ENCODE measurements at regions not wholly inside any gene's neighbourhood (a gene's known extent, or its start where the extent isn't known, plus 50 kb on each side); places are given as distances from the start of the nearest gene placed in this dataset.

GRCh38 chr2:6635296-6635695 is 230.4 kb downstream of the CMPK2 start:
- no peaks in the 10 kb centered on the region; a peak in 1 of 7 replicates for H3K36me3 Mint-ChIP-seq (ENCODE audit: insufficient read depth in 1 of 3, low read depth in 3 of 3)
- no CpG with 5 or more reads among the region's 1 CpG for WGBS (ENCODE audit: extremely low coverage, insufficient read length, low lambda C conversion rate)

More at GRCh38 chr2:6635296-6635695, 230.4 kb downstream of the CMPK2 start:
- H3K27ac ChIP-seq (ENCODE audit: insufficient read length, low read depth, low read length), result no peak overlapping the region
- Mint-ChIP-seq H3K27ac (no peak overlapping the region), H3K4me3 (no peak overlapping the region), H3K27me3 (ENCODE audit: low read depth) (no peaks in the 10 kb centered on the region), H3K9me3 (0 out of 5 replicates have a peak, but pooled peaks cover 0 to 2% of the 10 kb centered on the region in 2 experiments), H3K4me1 (peaks cover 31 to 32% of the 10 kb centered on the region in 2 experiments)
- no peak overlapping the region for H3K18ac ChIP-seq (ENCODE audit: insufficient read length, low read depth, low read length)
- H3K4me2 ChIP-seq (ENCODE audit: insufficient read depth, insufficient read length, low read length), result no peak overlapping the region
- no peak overlapping the region for H4K91ac ChIP-seq (ENCODE audit: insufficient read length, low read depth, low read length)
- no peaks in the 10 kb centered on the region for H3K27me3 ChIP-seq (ENCODE audit: insufficient read depth, low read length)
- H2BK20ac ChIP-seq (ENCODE audit: low read depth, low read length, poor library complexity, severe bottlenecking), result no peak overlapping the region
- no peak overlapping the region for H3K14ac ChIP-seq (ENCODE audit: insufficient read depth, low read length)
- DNase-seq, result no peak
- H3K23ac ChIP-seq (ENCODE audit: insufficient read length, low read depth, low read length), result no peak overlapping the region
- no peak overlapping the region for H2BK15ac ChIP-seq (ENCODE audit: low read depth, low read length)
- H3K4ac ChIP-seq (ENCODE audit: low read depth, low read length), result no peak overlapping the region
- H2AFZ ChIP-seq (ENCODE audit: low read length), result no peak overlapping the region
- no peak overlapping the region for H4K5ac ChIP-seq (ENCODE audit: insufficient read length, low read depth, low read length)
- H3K79me1 ChIP-seq (ENCODE audit: insufficient read depth, low read depth, low read length, poor library complexity, severe bottlenecking), result no peaks in the 10 kb centered on the region
- H2BK5ac ChIP-seq (ENCODE audit: insufficient read length, low read length), result no peak overlapping the region
- no peaks in the 10 kb centered on the region for H3K79me2 ChIP-seq (ENCODE audit: insufficient read depth, low read length)
- TF ChIP-seq CTCF (conservative IDR thresholded peaks at IDR 0.05), result no peak
- H2BK12ac ChIP-seq (ENCODE audit: insufficient read length, low read depth, low read length), result no peak overlapping the region
- no peak overlapping the region for H3K56ac ChIP-seq (ENCODE audit: insufficient read length, low read depth, low read length)
- H4K8ac ChIP-seq (replicated peaks; ENCODE audit: insufficient read length, low read depth, low read length), result no peak overlapping the region
- no peak overlapping the region for H2BK120ac ChIP-seq (ENCODE audit: low read depth, low read length, poor library complexity, severe bottlenecking)
- no peak overlapping the region for H2AK5ac ChIP-seq (ENCODE audit: insufficient read length, low read length)
- H3T11ph ChIP-seq (ENCODE audit: low read length), result no peak overlapping the region
- H3K4me1 ChIP-seq (ENCODE audit: insufficient read depth, low read length), result peaks cover 4% of the 10 kb centered on the region
- no peaks in the 10 kb centered on the region for H4K20me1 ChIP-seq (ENCODE audit: control insufficient read depth, insufficient read depth, insufficient read length)
- H3K9ac ChIP-seq (ENCODE audit: extremely low read depth, insufficient read length, low read length), result no peak overlapping the region
- H3K9me3 ChIP-seq (ENCODE audit: control insufficient read depth, low read depth, low read length), result no peaks in the 10 kb centered on the region
- H3K23me2 ChIP-seq (ENCODE audit: insufficient read length, low read depth, low read length, poor library complexity, severe bottlenecking), result no peaks in the 10 kb centered on the region

All from H9 (cell line).